ENCODE measurements at regions not wholly inside any gene's neighbourhood (a gene's known extent, or its start where the extent isn't known, plus 50 kb on each side); places are given as distances from the start of the nearest gene placed in this dataset.

- Mint-ChIP-seq H3K4me1 (ENCODE audit: unreplicated experiment) (peaks cover 8% of the 10 kb centered on the region), H3K36me3 (ENCODE audit: unreplicated experiment) (no peaks in the 10 kb centered on the region), H3K27me3 (ENCODE audit: unreplicated experiment) (no peaks in the 10 kb centered on the region), H3K4me3 (ENCODE audit: unreplicated experiment) (no peak overlapping the region), H3K27ac (ENCODE audit: unreplicated experiment) (no peak overlapping the region), H3K9me3 (ENCODE audit: unreplicated experiment) (peaks cover 12% of the 10 kb centered on the region)
- DNase-seq (ENCODE audit: extremely low spot score, unreplicated experiment), result no peak
- TF ChIP-seq CTCF (IDR thresholded peaks at IDR 0.05), result no peak
Measured at GRCh38 chr6:137769797-137770362, 97.2 kb upstream of the TNFAIP3 start.

- Mint-ChIP-seq H3K9me3 (ENCODE audit: unreplicated experiment) (peaks cover 4% of the 10 kb centered on the region), H3K36me3 (ENCODE audit: unreplicated experiment) (no peaks in the 10 kb centered on the region), H3K4me1 (ENCODE audit: unreplicated experiment) (peaks cover 17% of the 10 kb centered on the region), H3K4me3 (ENCODE audit: unreplicated experiment) (no peak overlapping the region), H3K27ac (ENCODE audit: unreplicated experiment) (no peak overlapping the region), H3K27me3 (ENCODE audit: unreplicated experiment) (no peaks in the 10 kb centered on the region)
- TF ChIP-seq CTCF (IDR thresholded peaks at IDR 0.05), result no peak
- no peak for DNase-seq (ENCODE audit: extremely low spot score, unreplicated experiment)
Measured at GRCh38 chr6:137772541-137773250, 94.4 kb upstream of the TNFAIP3 start.

- Mint-ChIP-seq H3K9me3 (ENCODE audit: unreplicated experiment) (peaks cover 4% of the 10 kb centered on the region), H3K36me3 (ENCODE audit: unreplicated experiment) (no peaks in the 10 kb centered on the region), H3K27ac (ENCODE audit: unreplicated experiment) (no peak overlapping the region), H3K27me3 (ENCODE audit: unreplicated experiment) (no peaks in the 10 kb centered on the region), H3K4me3 (ENCODE audit: unreplicated experiment) (no peak overlapping the region), H3K4me1 (ENCODE audit: unreplicated experiment) (peaks cover 14% of the 10 kb centered on the region)
- TF ChIP-seq CTCF (IDR thresholded peaks at IDR 0.05), result no peak
- no peak for DNase-seq (ENCODE audit: extremely low spot score, unreplicated experiment)
Measured at GRCh38 chr6:137775227-137775626, 91.8 kb upstream of the TNFAIP3 start.

- Mint-ChIP-seq H3K27ac (ENCODE audit: unreplicated experiment) (no peak overlapping the region), H3K9me3 (ENCODE audit: unreplicated experiment) (peaks cover 4% of the 10 kb centered on the region), H3K36me3 (ENCODE audit: unreplicated experiment) (no peaks in the 10 kb centered on the region), H3K4me1 (ENCODE audit: unreplicated experiment) (peaks cover 18% of the 10 kb centered on the region), H3K27me3 (ENCODE audit: unreplicated experiment) (no peaks in the 10 kb centered on the region), H3K4me3 (ENCODE audit: unreplicated experiment) (no peak overlapping the region)
- TF ChIP-seq CTCF (IDR thresholded peaks at IDR 0.05), result no peak
- DNase-seq (ENCODE audit: extremely low spot score, unreplicated experiment), result no peak
Measured at GRCh38 chr6:137775720-137776119, 91.3 kb upstream of the TNFAIP3 start.

GRCh38 chr6:137776256-137776655 is 90.8 kb upstream of the TNFAIP3 start:
- H3K4me1 Mint-ChIP-seq (ENCODE audit: unreplicated experiment), result peaks cover 18% of the 10 kb centered on the region
- H3K9me3 Mint-ChIP-seq (ENCODE audit: unreplicated experiment), result peaks cover 4% of the 10 kb centered on the region
- H3K4me3 Mint-ChIP-seq (ENCODE audit: unreplicated experiment), result no peak overlapping the region
- no peaks in the 10 kb centered on the region for H3K36me3 Mint-ChIP-seq (ENCODE audit: unreplicated experiment)
- H3K27me3 Mint-ChIP-seq (ENCODE audit: unreplicated experiment), result no peaks in the 10 kb centered on the region
- no peak overlapping the region for H3K27ac Mint-ChIP-seq (ENCODE audit: unreplicated experiment)
- TF ChIP-seq CTCF (IDR thresholded peaks at IDR 0.05), result no peak
- DNase-seq (ENCODE audit: extremely low spot score, unreplicated experiment), result no peak

Data from osteocyte (in vitro differentiated cells).